ENCODE measurements at regions not wholly inside any gene's neighbourhood (a gene's known extent, or its start where the extent isn't known, plus 50 kb on each side); places are given as distances from the start of the nearest gene placed in this dataset.

DNA sequence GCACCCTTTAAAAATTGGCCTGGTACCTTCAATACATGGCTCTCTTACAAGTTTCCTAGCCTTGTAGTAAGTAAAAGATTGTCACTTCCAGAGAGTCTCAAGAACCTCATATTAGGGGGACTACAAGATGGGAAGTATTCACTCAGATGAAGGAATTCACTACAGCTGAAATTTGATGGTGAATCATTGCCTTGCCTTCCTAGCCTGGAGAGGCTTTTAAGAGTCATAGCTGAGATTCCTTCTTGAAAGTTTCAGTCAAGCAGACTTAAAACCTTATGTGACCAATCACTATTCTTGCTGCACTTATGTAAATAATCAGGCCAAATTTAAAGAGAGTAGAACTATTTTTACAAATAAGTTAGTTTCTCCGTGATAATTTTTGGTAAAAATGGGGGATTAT lies 451.6 kb downstream of the TRHDE start:
- intact Hi-C loops (cut with DNase I; ENCODE audit: low total_unique reads), result no loop called here
- TF ChIP-seq, protein P1, sequence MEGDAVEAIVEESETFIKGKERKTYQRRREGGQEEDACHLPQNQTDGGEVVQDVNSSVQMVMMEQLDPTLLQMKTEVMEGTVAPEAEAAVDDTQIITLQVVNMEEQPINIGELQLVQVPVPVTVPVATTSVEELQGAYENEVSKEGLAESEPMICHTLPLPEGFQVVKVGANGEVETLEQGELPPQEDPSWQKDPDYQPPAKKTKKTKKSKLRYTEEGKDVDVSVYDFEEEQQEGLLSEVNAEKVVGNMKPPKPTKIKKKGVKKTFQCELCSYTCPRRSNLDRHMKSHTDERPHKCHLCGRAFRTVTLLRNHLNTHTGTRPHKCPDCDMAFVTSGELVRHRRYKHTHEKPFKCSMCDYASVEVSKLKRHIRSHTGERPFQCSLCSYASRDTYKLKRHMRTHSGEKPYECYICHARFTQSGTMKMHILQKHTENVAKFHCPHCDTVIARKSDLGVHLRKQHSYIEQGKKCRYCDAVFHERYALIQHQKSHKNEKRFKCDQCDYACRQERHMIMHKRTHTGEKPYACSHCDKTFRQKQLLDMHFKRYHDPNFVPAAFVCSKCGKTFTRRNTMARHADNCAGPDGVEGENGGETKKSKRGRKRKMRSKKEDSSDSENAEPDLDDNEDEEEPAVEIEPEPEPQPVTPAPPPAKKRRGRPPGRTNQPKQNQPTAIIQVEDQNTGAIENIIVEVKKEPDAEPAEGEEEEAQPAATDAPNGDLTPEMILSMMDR (IDR thresholded peaks at IDR 0.05), result no peak
- TF ChIP-seq POLR2A (IDR thresholded peaks at IDR 0.05), result no peak
- DNase-seq (ENCODE audit: low spot score in 2 of 2), result no peak
- no peak overlapping the region for H3K4me3 ChIP-seq (ENCODE audit: low read depth, poor library complexity, severe bottlenecking)
- WGBS, 2 donors, result 81 to 84% methylated on average over 1 of the region's 1 CpG

DNA sequence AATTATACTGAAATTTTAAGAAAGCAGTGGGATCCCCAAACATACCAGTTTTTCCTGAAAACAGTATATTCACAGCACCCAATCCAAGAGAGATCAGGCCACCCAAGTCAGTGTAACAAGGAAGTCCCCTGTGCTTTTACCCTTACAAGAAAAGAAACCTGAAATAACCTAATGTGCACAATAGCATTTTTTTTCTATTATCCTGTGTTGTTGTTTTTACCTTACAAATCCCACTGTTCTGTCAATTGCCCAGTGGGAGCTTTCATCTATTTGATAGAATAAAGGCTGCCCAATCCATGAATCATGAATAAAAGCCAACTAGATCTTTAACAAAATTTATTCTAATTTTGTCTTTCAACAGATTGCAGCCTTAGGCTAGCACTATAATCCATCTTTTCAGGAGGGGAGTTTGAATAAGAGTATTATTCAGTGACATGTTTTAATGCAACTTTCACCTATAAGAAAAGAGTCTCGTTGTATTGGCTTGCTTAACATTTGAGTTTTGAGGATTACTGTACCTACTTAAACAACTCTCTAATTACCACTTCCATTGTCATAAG lies 457.4 kb downstream of the TRHDE start:
- no peak for DNase-seq (ENCODE audit: low spot score in 2 of 2)
- no peak for TF ChIP-seq POLR2A (IDR thresholded peaks at IDR 0.05)
- no peak overlapping the region for H3K4me3 ChIP-seq (ENCODE audit: low read depth, poor library complexity, severe bottlenecking)
- intact Hi-C loops (cut with DNase I; ENCODE audit: low total_unique reads), result no loop called here
- 60 to 67% methylated on average over 1 of the region's 1 CpG for WGBS, 2 donors

DNA sequence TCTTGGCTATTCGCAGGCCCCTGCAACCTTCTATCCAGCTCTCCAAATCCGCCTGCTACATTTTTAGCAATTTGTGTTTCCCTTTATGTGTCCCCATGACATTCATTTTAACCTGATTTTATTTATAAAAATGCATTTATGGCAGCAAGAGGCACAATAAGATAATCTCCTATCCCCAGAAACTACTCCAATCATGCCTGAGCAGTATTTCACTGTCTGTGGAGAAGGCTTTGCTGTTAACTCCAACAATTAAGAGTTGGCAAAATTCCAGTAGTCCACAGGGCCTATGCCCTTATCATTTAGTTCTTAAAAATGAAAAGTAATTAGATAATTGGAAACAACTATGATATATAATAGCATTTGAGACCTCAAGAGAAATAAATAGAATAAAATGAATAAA lies 462.4 kb downstream of the TRHDE start:
- H3K4me3 ChIP-seq (ENCODE audit: low read depth, poor library complexity, severe bottlenecking), result no peak overlapping the region
- 90% methylated on average over 2 of the region's 2 CpGs for WGBS, 2 donors
- TF ChIP-seq, protein P1 (IDR thresholded peaks at IDR 0.05), result no peak
- TF ChIP-seq POLR2A (IDR thresholded peaks at IDR 0.05), result no peak
- intact Hi-C loops (cut with DNase I; ENCODE audit: low total_unique reads), result no loop called here
- no peak for DNase-seq (ENCODE audit: low spot score in 2 of 2)

DNA sequence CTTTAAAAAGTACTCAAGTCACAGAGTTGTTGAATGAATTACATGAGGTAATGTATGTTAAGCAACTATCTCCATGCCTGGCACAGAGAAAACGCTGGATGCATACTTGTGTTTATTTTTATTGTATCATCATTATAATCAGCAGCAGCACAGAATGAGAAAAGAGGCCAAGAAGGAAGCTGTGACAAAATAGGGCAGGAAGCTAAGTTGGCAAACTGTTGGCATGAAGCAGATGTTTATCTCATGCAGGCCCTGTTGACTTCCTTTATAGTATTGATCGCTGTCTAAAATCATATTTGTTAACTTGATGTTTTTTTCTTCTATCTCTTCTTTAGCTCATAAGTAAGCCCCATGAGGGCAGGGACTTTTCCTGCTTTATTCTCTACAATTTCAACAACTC lies 466.6 kb downstream of the TRHDE start:
- intact Hi-C loops (cut with DNase I; ENCODE audit: low total_unique reads), result no loop called here
- 52 to 56% methylated on average over 2 of the region's 2 CpGs for WGBS, 2 donors
- DNase-seq (ENCODE audit: low spot score in 2 of 2), result no peak
- no peak overlapping the region for H3K4me3 ChIP-seq (ENCODE audit: low read depth, poor library complexity, severe bottlenecking)
- TF ChIP-seq, protein P1 (IDR thresholded peaks at IDR 0.05), result no peak
- no peak for TF ChIP-seq POLR2A (IDR thresholded peaks at IDR 0.05)

DNA sequence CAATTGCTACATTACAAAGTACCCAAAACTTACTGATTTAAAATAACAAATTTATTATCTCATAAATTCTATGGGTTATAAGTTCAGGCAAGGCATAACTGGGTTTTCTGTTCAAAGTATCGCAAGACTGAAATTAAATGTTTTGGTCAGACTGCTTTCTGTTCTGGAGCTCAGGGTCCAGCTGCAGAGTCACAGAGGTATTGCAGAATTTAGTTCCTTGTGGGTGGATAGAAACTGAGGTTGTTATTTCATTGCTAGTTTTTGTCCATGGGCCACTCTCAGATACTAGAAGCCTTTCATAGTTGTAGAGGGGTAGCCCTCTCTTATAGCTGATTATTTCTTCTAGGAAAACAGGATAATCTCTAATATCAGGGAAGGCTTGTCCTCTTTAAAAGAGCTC lies 467.9 kb downstream of the TRHDE start:
- H3K4me3 ChIP-seq (ENCODE audit: low read depth, poor library complexity, severe bottlenecking), result no peak overlapping the region
- intact Hi-C loops (cut with DNase I; ENCODE audit: low total_unique reads), result no loop called here
- no peak for DNase-seq (ENCODE audit: low spot score in 2 of 2)
- 91 to 97% methylated on average over 1 of the region's 1 CpG for WGBS, 2 donors
- no peak for TF ChIP-seq POLR2A (IDR thresholded peaks at IDR 0.05)
- TF ChIP-seq, protein P1 (IDR thresholded peaks at IDR 0.05), result no peak

DNA sequence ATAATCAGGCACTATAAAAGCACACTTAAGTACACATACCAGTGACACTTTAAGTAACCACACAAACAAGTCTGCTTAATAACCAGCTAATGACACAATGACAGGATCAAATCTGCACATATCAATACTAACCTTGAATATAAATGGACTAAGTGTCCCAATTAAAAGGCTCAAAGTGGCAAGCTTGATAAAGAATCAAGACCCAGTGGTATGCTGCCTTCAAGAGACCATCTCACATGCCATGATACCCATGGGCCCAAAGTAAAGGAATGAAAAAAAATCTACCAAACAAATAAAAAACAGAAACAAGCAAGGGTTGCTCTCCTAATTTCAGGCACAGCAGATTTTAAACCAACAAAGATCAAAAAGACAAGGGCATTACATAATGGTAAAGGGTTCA lies 470.4 kb downstream of the TRHDE start:
- DNase-seq (ENCODE audit: low spot score in 2 of 2), result no peak
- TF ChIP-seq, protein P1 (IDR thresholded peaks at IDR 0.05), result no peak
- no peak for TF ChIP-seq POLR2A (IDR thresholded peaks at IDR 0.05)
- no peak overlapping the region for H3K4me3 ChIP-seq (ENCODE audit: low read depth, poor library complexity, severe bottlenecking)
- intact Hi-C loops (cut with DNase I; ENCODE audit: low total_unique reads), result no loop called here
